A549 (cell line): ENCODE measurements at regions not wholly inside any gene's neighbourhood (a gene's known extent, or its start where the extent isn't known, plus 50 kb on each side); places are given as distances from the start of the nearest gene placed in this dataset.

ENCODE experiments used
- ATAC-seq, 2 experiments: fragments of 200-7000 bp in 1 of 2; fragments of >200 bp in 1 of 2; cut with Nextera tagmentation in 1 of 2; cut with Tn5 transposase in 1 of 2; 3 replicates each; pipeline versions ENCODE4 v1.8.0 to v1.9.1; 2018 to 2020; ENCODE audit warnings: mild to moderate bottlenecking in 1 of 2, moderate library complexity in 1 of 2
- CTCF ChIA-PET: fragments of 300-600 bp; sonication (Branson Sonifier 250); formaldehyde crosslinking; extraction: SDS; loops from one replicate; lab custom pipeline; 2021; ENCODE audit warnings: antibody characterized with exemption, inconsistent platforms; lab: Yijun Ruan, JAX
- POLR2A ChIA-PET: fragments of 350-600 bp; formaldehyde crosslinking; extraction: SDS; loops from one replicate; lab custom pipeline; 2021; ENCODE audit warnings: antibody characterized with exemption, inconsistent platforms; lab: Yijun Ruan, JAX
- DNase-seq, 2 experiments: peaks; one replicate each; pipeline versions ENCODE4 v3.0.0 to v3.0.0-alpha.2; 2011 to 2016; ENCODE audit warnings: low read depth in 1 of 2, low spot score in 1 of 2
- FAIRE-seq: peaks from 2 replicates; lab custom pipeline; 2011; peaks lifted over from hg19 to GRCh38; lab: Jason Lieb, UNC
- H3K27ac ChIP-seq, 2 experiments: fragments of >200 bp; sonication (Bioruptor Twin); formaldehyde crosslinking; 3 replicates each; pipeline ENCODE4 v1.5.1; 2016 to 2017
- H3K4me1 ChIP-seq: fragments of >200 bp; sonication (Bioruptor Twin); formaldehyde crosslinking; 3 replicates; pipeline ENCODE4 v1.6.1; 2016
- H3K4me2 ChIP-seq: fragments of >200 bp; sonication (Bioruptor Twin); formaldehyde crosslinking; 3 replicates; pipeline ENCODE4 v1.6.1; 2016
- H3K4me3 ChIP-seq: fragments of >200 bp; sonication (Bioruptor Twin); formaldehyde crosslinking; 3 replicates; pipeline ENCODE4 v1.5.1; 2016
- H3K9me3 ChIP-seq: fragments of >200 bp; sonication (Bioruptor Twin); formaldehyde crosslinking; 3 replicates; pipeline ENCODE4 v1.6.1; 2016
- CBX8 ChIP-seq: fragments of 200-600 bp; sonication (generic); IDR thresholded peaks from 2 replicates; pipeline ENCODE4 v1.6.1; 2016
- CHD2 ChIP-seq: fragments of 150-350 bp; IDR thresholded peaks from 2 replicates; pipeline ENCODE4 v1.6.1; 2014; ENCODE audit warnings: low read length; ENCODE audit not compliant: partially characterized antibody
- EHMT2 ChIP-seq: fragments of 200-600 bp; sonication (generic); IDR thresholded peaks from 2 replicates; pipeline ENCODE4 v1.6.1; 2016; ENCODE audit warnings: antibody characterized with exemption, low read depth, mild to moderate bottlenecking, moderate library complexity
- ESRRA ChIP-seq: fragments of 150-350 bp; IDR thresholded peaks from 2 replicates; pipeline ENCODE4 v1.6.1; 2014; ENCODE audit warnings: mild to moderate bottlenecking, low read length, borderline replicate concordance
- GATA3 ChIP-seq: IDR thresholded peaks from 2 replicates; pipeline ENCODE4 v1.6.1; 2012; ENCODE audit warnings: borderline replicate concordance
- HDAC2 ChIP-seq: fragments of 200-600 bp; sonication (generic); IDR thresholded peaks from 2 replicates; pipeline ENCODE4 v1.6.1; 2016
- HEYL ChIP-seq: fragments of 250-450 bp; sonication (Bioruptor Pico); IDR thresholded peaks from 2 replicates; pipeline ENCODE4 v1.8.0; 2021; ENCODE audit warnings: mild to moderate bottlenecking, moderate library complexity
- HOXA7 ChIP-seq: fragments of 250-450 bp; sonication (Bioruptor Pico); IDR thresholded peaks from 2 replicates; pipeline ENCODE4 v1.5.0; 2020; ENCODE audit warnings: mild to moderate bottlenecking, moderate library complexity
- KDM1A ChIP-seq: fragments of 200-600 bp; sonication (generic); IDR thresholded peaks from 2 replicates; pipeline ENCODE4 v1.6.1; 2016; ENCODE audit warnings: low read depth, mild to moderate bottlenecking
- MYC ChIP-seq: IDR thresholded peaks from 2 replicates; pipeline ENCODE4 v1.6.1; 2012; ENCODE audit warnings: mild to moderate bottlenecking, inconsistent platforms, low read length, improper control_type of control experiment, borderline replicate concordance
- NFE2L2 ChIP-seq: fragments of 150-350 bp; conservative IDR thresholded peaks from 2 replicates; pipeline ENCODE4 v1.6.1; 2014; ENCODE audit warnings: low read length
- RAD21 ChIP-seq, 2 experiments: fragments of >200 bp in 1 of 2; sonication (Bioruptor Twin) in 1 of 2; formaldehyde crosslinking in 1 of 2; IDR thresholded peaks in 1 of 2; conservative IDR thresholded peaks in 1 of 2; 2 replicates in 1 of 2; 3 replicates in 1 of 2; pipeline ENCODE4 v1.6.1; 2012 to 2018; ENCODE audit warnings: inconsistent platforms in 1 of 2
- RFX5 ChIP-seq: fragments of 450-650 bp; IDR thresholded peaks from 2 replicates; pipeline ENCODE4 v1.7.1; 2014; ENCODE audit warnings: antibody characterized with exemption, mild to moderate bottlenecking, moderate library complexity
- RNF2 ChIP-seq: fragments of 200-600 bp; sonication (generic); IDR thresholded peaks from 2 replicates; pipeline ENCODE4 v1.6.1; 2016; ENCODE audit warnings: low read depth, mild to moderate bottlenecking, antibody characterized with exemption, moderate library complexity, borderline replicate concordance
- ZC3H11A ChIP-seq: fragments of 450-650 bp; IDR thresholded peaks from 2 replicates; pipeline ENCODE4 v1.6.1; 2014; ENCODE audit warnings: antibody characterized with exemption, mild to moderate bottlenecking
- WGBS: methylation state at CpG from one replicate; pipeline ENCODE4 v1.1.6; 2017; ENCODE audit errors: missing lambda C conversion rate; 5-methylcytosine and 5-hydroxymethylcytosine counted together
- TF ChIP-seq, protein P1 (sequence below): fragments of 200-600 bp; sonication (generic); IDR thresholded peaks from 2 replicates; pipeline ENCODE4 v1.6.1; 2016; ENCODE audit warnings: antibody characterized with exemption, mild to moderate bottlenecking, moderate library complexity
- TF ChIP-seq, protein P2 (sequence below): fragments of >200 bp; sonication (Bioruptor Twin); formaldehyde crosslinking; IDR thresholded peaks from 3 replicates; pipeline ENCODE4 v1.5.1; 2016
- TF ChIP-seq, protein P3 (sequence below): IDR thresholded peaks from 2 replicates; pipeline ENCODE4 v1.6.1; 2012; ENCODE audit warnings: low read depth, borderline replicate concordance
- TF ChIP-seq, protein P4 (sequence below): fragments of 250-450 bp; sonication (Bioruptor Pico); IDR thresholded peaks from 2 replicates; pipeline ENCODE4 v1.5.0; 2021; ENCODE audit warnings: mild to moderate bottlenecking, moderate library complexity, borderline replicate concordance

DNA sequence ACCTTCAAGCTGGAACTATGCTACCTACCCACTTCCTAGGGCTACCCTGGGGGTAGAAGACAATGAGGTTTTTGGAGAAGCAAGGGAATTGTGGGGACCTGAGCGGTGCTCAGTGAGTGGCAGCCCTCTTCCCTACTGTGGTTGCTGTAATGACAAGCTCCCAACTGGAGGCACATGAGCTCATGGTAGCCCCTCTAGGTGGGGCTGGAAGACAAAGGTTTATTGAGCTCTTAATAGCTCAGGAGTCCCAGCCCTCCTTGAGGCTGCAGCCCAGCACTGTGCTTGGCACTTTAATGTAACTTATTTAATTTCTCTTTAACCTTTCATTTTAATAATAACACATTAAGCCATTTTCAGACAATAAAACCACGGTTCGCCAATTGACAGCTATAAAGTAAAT, 528.9 kb downstream of the OMA1 start:
- CTCF ChIA-PET = no interaction called here
- no peak overlapping the region for H3K4me3 ChIP-seq
- no peak overlapping the region for H3K4me2 ChIP-seq
- ATAC-seq = no peak
- no peaks in the 10 kb centered on the region for H3K9me3 ChIP-seq
- H3K4me1 ChIP-seq = no peaks in the 10 kb centered on the region
- TF ChIP-seq RFX5 = no peak
- no peak for TF ChIP-seq NFE2L2
- TF ChIP-seq HDAC2 = no peak
- TF ChIP-seq, protein P1, sequence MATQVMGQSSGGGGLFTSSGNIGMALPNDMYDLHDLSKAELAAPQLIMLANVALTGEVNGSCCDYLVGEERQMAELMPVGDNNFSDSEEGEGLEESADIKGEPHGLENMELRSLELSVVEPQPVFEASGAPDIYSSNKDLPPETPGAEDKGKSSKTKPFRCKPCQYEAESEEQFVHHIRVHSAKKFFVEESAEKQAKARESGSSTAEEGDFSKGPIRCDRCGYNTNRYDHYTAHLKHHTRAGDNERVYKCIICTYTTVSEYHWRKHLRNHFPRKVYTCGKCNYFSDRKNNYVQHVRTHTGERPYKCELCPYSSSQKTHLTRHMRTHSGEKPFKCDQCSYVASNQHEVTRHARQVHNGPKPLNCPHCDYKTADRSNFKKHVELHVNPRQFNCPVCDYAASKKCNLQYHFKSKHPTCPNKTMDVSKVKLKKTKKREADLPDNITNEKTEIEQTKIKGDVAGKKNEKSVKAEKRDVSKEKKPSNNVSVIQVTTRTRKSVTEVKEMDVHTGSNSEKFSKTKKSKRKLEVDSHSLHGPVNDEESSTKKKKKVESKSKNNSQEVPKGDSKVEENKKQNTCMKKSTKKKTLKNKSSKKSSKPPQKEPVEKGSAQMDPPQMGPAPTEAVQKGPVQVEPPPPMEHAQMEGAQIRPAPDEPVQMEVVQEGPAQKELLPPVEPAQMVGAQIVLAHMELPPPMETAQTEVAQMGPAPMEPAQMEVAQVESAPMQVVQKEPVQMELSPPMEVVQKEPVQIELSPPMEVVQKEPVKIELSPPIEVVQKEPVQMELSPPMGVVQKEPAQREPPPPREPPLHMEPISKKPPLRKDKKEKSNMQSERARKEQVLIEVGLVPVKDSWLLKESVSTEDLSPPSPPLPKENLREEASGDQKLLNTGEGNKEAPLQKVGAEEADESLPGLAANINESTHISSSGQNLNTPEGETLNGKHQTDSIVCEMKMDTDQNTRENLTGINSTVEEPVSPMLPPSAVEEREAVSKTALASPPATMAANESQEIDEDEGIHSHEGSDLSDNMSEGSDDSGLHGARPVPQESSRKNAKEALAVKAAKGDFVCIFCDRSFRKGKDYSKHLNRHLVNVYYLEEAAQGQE = no peak
- TF ChIP-seq, protein P2, sequence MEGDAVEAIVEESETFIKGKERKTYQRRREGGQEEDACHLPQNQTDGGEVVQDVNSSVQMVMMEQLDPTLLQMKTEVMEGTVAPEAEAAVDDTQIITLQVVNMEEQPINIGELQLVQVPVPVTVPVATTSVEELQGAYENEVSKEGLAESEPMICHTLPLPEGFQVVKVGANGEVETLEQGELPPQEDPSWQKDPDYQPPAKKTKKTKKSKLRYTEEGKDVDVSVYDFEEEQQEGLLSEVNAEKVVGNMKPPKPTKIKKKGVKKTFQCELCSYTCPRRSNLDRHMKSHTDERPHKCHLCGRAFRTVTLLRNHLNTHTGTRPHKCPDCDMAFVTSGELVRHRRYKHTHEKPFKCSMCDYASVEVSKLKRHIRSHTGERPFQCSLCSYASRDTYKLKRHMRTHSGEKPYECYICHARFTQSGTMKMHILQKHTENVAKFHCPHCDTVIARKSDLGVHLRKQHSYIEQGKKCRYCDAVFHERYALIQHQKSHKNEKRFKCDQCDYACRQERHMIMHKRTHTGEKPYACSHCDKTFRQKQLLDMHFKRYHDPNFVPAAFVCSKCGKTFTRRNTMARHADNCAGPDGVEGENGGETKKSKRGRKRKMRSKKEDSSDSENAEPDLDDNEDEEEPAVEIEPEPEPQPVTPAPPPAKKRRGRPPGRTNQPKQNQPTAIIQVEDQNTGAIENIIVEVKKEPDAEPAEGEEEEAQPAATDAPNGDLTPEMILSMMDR = no peak
- TF ChIP-seq HEYL (CRISPR knock-in tag) = no peak
- TF ChIP-seq CHD2 = no peak
- TF ChIP-seq, all 56 proteins: peak for 0
- POLR2A ChIA-PET = no interaction called here
- FAIRE-seq (no peak), DNase-seq (no peak)
- no peak overlapping the region for H3K27ac ChIP-seq
- 12% methylated on average over 3 of the region's 3 CpGs for WGBS

DNA sequence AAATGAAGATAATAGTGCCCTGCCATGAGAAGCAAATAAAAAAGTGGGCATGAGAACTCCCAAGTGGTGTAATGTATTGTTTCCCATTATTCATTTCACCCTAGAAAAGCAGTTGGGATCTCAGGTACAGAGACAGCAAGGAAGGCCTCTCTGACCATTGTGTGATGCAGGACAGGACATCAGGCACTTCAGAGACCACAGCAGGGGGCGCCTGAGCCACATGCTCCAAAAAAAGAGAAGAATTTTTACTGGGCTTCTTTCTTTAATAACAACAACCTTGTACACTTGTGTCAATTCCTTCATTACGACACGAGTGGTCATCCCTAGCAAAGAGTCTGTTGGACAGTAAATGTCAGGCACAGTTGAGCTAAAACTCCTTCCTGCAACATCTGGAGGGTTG, 533.3 kb downstream of the OMA1 start:
- FAIRE-seq (no peak), DNase-seq (no peak), ATAC-seq (no peak)
- no peak overlapping the region for H3K27ac ChIP-seq
- H3K9me3 ChIP-seq = no peaks in the 10 kb centered on the region
- ChIA-PET POLR2A (no interaction called here), CTCF (no interaction called here)
- H3K4me1 ChIP-seq = no peaks in the 10 kb centered on the region
- TF ChIP-seq ZC3H11A (no peak), RAD21 (conservative IDR thresholded peaks at IDR 0.05 in 1 of 2, IDR thresholded peaks at IDR 0.05 in 1 of 2) (peak in 1 of 2 experiments; percentile 17; a peak in 1 of 5 replicates), ESRRA (no peak), HOXA7 (CRISPR knock-in tag) (no peak), CBX8 (no peak), RNF2 (no peak), EHMT2 (no peak)
- TF ChIP-seq, protein P3, sequence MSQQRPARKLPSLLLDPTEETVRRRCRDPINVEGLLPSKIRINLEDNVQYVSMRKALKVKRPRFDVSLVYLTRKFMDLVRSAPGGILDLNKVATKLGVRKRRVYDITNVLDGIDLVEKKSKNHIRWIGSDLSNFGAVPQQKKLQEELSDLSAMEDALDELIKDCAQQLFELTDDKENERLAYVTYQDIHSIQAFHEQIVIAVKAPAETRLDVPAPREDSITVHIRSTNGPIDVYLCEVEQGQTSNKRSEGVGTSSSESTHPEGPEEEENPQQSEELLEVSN = no peak
- no peak overlapping the region for H3K4me3 ChIP-seq
- WGBS = 8% methylated on average over 3 of the region's 3 CpGs
- no peak overlapping the region for H3K4me2 ChIP-seq

DNA sequence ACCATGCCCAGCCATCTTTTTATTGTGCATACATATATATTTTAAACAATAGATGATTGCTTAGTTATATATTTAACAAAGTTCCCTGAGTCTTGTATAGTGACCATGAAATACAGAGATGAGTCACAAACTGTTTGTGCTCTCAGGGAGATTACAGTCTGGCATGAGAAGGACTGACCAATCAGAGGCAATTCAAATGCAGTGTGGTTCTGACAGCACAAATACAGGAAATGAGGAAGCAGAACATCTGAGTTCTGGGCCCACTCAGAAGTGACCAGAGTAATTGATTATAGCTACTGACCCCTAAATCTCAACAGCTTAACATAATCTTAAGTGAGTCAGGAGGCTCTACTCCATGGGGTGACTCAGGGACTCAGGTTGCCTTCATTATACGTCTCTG, 534.5 kb downstream of the OMA1 start:
- H3K4me1 ChIP-seq = no peaks in the 10 kb centered on the region
- ChIA-PET POLR2A (no interaction called here), CTCF (no interaction called here)
- WGBS = 8% methylated on average over 1 of the region's 1 CpG
- H3K9me3 ChIP-seq = no peaks in the 10 kb centered on the region
- DNase-seq = no peak
- no peak for FAIRE-seq
- no peak overlapping the region for H3K27ac ChIP-seq
- no peak overlapping the region for H3K4me2 ChIP-seq
- no peak overlapping the region for H3K4me3 ChIP-seq
- TF ChIP-seq GATA3 (no peak), KDM1A (no peak), MYC (no peak), RNF2 (no peak)
- TF ChIP-seq, protein P4, sequence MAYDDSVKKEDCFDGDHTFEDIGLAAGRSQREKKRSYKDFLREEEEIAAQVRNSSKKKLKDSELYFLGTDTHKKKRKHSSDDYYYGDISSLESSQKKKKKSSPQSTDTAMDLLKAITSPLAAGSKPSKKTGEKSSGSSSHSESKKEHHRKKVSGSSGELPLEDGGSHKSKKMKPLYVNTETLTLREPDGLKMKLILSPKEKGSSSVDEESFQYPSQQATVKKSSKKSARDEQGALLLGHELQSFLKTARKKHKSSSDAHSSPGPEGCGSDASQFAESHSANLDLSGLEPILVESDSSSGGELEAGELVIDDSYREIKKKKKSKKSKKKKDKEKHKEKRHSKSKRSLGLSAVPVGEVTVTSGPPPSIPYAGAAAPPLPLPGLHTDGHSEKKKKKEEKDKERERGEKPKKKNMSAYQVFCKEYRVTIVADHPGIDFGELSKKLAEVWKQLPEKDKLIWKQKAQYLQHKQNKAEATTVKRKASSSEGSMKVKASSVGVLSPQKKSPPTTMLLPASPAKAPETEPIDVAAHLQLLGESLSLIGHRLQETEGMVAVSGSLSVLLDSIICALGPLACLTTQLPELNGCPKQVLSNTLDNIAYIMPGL (CRISPR knock-in tag) = no peak
- ATAC-seq = no peak
